WERI-Rb-1 (cell line): ENCODE measurements at regions not wholly inside any gene's neighbourhood (a gene's known extent, or its start where the extent isn't known, plus 50 kb on each side); places are given as distances from the start of the nearest gene placed in this dataset.
"Not testable (repeated sequence)": the region's sequence is repeated elsewhere in the genome, so short reads cannot be mapped to it uniquely, and the experiment has no call there.

ENCODE experiments used
- DNase-seq: peaks from one replicate; pipeline ENCODE4 v3.0.0-alpha.2; 2020
- H3K27ac ChIP-seq: fragments of 250-450 bp; sonication (Bioruptor Pico); 2 replicates; pipeline ENCODE4 v1.5.1; 2020; ENCODE audit warnings: mild to moderate bottlenecking, moderate library complexity
- H3K27me3 ChIP-seq: fragments of 250-450 bp; sonication (Bioruptor Pico); 2 replicates; pipeline ENCODE4 v1.5.1; 2021; ENCODE audit warnings: mild to moderate bottlenecking, low read depth, moderate library complexity; ENCODE audit not compliant: insufficient read depth, severe bottlenecking
- H3K36me3 ChIP-seq: fragments of 250-450 bp; sonication (Bioruptor Pico); 2 replicates; pipeline ENCODE4 v1.5.1; 2020; ENCODE audit warnings: mild to moderate bottlenecking, moderate library complexity
- H3K4me3 ChIP-seq: 2 replicates; pipeline ENCODE4 v1.5.1; 2011; ENCODE audit warnings: low read depth, mild to moderate bottlenecking, control low read depth, low read length
- H3K9me3 ChIP-seq: fragments of 250-450 bp; sonication (Bioruptor Pico); 2 replicates; pipeline ENCODE4 v1.5.1; 2021; ENCODE audit warnings: mild to moderate bottlenecking, moderate library complexity; ENCODE audit not compliant: severe bottlenecking
- TF ChIP-seq, protein P1 (sequence below): IDR thresholded peaks from 2 replicates; pipeline ENCODE4 v1.5.1; 2011; ENCODE audit warnings: low read depth, mild to moderate bottlenecking, control low read depth, inconsistent platforms, low read length

DNA sequence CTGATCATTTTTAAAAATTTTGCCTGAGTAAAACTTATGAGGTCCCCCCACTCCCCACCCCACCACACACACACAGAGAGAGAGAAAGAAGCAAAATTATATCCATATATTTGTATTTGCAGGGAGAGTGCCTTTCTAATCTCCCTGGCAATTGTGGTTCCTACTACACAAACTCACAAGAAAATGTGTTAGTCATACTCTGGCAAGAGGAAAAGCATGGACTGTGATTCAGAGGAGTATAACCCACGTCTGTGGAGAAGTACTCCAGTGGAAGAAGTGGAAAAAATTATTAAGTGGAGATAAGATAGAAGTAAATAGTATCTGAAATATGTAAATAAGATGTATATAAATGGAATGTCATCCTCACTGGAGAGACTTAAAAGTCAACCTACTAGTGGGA is 114.0 kb downstream of the DSEL start:
- H3K27me3 ChIP-seq, result no peaks in the 10 kb centered on the region
- H3K9me3 ChIP-seq, result no peaks in the 10 kb centered on the region
- TF ChIP-seq, protein P1, sequence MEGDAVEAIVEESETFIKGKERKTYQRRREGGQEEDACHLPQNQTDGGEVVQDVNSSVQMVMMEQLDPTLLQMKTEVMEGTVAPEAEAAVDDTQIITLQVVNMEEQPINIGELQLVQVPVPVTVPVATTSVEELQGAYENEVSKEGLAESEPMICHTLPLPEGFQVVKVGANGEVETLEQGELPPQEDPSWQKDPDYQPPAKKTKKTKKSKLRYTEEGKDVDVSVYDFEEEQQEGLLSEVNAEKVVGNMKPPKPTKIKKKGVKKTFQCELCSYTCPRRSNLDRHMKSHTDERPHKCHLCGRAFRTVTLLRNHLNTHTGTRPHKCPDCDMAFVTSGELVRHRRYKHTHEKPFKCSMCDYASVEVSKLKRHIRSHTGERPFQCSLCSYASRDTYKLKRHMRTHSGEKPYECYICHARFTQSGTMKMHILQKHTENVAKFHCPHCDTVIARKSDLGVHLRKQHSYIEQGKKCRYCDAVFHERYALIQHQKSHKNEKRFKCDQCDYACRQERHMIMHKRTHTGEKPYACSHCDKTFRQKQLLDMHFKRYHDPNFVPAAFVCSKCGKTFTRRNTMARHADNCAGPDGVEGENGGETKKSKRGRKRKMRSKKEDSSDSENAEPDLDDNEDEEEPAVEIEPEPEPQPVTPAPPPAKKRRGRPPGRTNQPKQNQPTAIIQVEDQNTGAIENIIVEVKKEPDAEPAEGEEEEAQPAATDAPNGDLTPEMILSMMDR, result no peak
- H3K27ac ChIP-seq, result no peak overlapping the region
- no peaks in the 10 kb centered on the region for H3K36me3 ChIP-seq
- H3K4me3 ChIP-seq, result no peak overlapping the region
- DNase-seq, result no peak

DNA sequence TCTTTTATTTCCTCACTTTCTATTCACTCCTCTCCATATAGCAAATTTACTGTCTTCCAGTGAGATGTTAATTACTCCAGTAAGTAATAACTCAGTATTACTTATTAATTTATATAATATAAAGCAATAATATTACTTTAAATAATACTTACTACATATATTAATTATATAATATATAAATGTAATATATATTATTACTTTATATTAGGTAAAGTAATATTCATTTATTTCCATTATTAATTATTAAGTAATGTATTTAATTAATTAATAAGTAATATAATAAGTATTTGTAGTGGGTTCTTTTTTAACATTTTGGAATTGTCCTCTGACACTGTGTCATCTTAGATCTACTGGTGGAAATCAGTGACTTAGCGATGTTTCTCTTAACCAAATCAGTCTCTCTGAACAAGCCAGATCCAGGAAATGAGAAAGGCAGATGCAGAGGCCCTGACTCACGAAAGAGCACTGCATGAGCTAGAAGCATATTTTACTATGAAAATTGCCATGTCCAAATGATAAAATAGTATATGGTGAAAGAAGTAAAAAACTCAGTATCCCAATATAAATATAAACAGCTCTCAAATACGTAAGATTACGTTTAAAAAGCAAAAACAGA is 115.9 kb downstream of the DSEL start:
- TF ChIP-seq, protein P1, result no peak
- DNase-seq, result no peak
- no peaks in the 10 kb centered on the region for H3K27me3 ChIP-seq
- H3K36me3 ChIP-seq, result no peaks in the 10 kb centered on the region
- no peak overlapping the region for H3K27ac ChIP-seq
- no peak overlapping the region for H3K4me3 ChIP-seq
- no peaks in the 10 kb centered on the region for H3K9me3 ChIP-seq

- TF ChIP-seq, protein P1, result no peak
- Histone ChIP-seq H3K27ac (no peak overlapping the region), H3K36me3 (no peaks in the 10 kb centered on the region), H3K4me3 (no peak overlapping the region), H3K9me3 (no peaks in the 10 kb centered on the region), H3K27me3 (no peaks in the 10 kb centered on the region)
- DNase-seq, result no peak
Measured at GRCh38 chr18:67386032-67386431, 130.5 kb downstream of the DSEL start.

DNA sequence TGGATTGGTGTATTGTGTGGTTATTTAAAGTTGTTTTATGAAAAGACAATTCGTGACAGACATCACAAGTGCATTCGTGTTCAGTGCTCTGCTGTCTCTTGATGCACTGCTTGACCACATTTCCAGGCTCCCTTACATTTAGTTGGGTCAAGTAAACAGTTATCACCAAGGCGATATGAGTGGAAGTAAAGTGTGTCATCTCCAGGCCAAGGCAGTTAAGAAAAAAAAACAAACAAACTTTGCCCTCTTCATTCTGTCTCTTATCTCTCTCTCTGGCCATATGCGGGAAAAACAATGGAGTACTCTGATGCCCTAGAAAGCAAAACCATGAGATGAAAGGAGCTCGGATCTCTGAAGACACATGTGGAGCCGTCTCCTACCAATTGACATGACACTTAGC is 131.1 kb downstream of the DSEL start:
- Histone ChIP-seq H3K36me3 (no peaks in the 10 kb centered on the region), H3K9me3 (no peaks in the 10 kb centered on the region), H3K27ac (no peak overlapping the region), H3K27me3 (no peaks in the 10 kb centered on the region), H3K4me3 (no peak overlapping the region)
- no peak for DNase-seq
- TF ChIP-seq, protein P1, result no peak

DNA sequence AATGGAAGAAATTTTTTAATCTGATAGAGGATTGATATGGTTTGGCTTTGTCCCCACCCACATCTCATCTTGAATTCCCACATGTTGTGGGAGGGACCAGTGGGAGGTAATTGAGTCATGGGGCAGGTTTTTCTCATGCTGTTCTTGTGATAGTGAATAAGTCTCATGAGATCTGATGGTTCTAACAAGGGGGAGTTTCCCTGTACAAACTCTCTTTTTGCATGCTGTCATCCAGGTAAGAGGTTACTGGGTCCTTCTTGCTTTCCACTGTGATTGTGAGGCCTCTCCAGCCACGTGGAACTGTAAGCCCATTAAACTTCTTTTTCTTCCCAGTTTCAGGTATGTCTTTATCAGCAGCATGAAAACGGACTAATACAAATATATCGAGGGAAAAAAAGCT is 132.5 kb downstream of the DSEL start:
- not testable (repeated sequence) for H3K4me3 ChIP-seq, H3K36me3 ChIP-seq, H3K9me3 ChIP-seq, H3K27me3 ChIP-seq, DNase-seq, H3K27ac ChIP-seq

- Histone ChIP-seq H3K9me3 (no peaks in the 10 kb centered on the region), H3K27ac (no peak overlapping the region), H3K36me3 (no peaks in the 10 kb centered on the region), H3K4me3 (no peak overlapping the region), H3K27me3 (no peaks in the 10 kb centered on the region)
- TF ChIP-seq, protein P1, result no peak
- no peak for DNase-seq
Measured at GRCh38 chr18:67381608-67382150, 134.8 kb downstream of the DSEL start.
